Ishikawa (cell line): ENCODE measurements at regions not wholly inside any gene's neighbourhood (a gene's known extent, or its start where the extent isn't known, plus 50 kb on each side); places are given as distances from the start of the nearest gene placed in this dataset.

ENCODE experiments used
- CEBPB ChIP-seq: IDR thresholded peaks from 2 replicates; pipeline ENCODE4 v1.6.1; 2012
- EP300 ChIP-seq: IDR thresholded peaks from 2 replicates; pipeline ENCODE4 v1.6.1; 2012; ENCODE audit warnings: borderline replicate concordance
- FOXM1 ChIP-seq: IDR thresholded peaks from 2 replicates; pipeline ENCODE4 v1.6.1; 2012; ENCODE audit warnings: low read depth, borderline replicate concordance
- RAD21 ChIP-seq: IDR thresholded peaks from 2 replicates; pipeline ENCODE4 v1.6.1; 2012; ENCODE audit warnings: low read depth
- TAF1 ChIP-seq: IDR thresholded peaks from 2 replicates; pipeline ENCODE4 v1.6.1; 2012; ENCODE audit warnings: low read depth, mild to moderate bottlenecking
- TF ChIP-seq, protein P1 (sequence below): IDR thresholded peaks from 2 replicates; pipeline ENCODE4 v1.6.1; 2012; ENCODE audit warnings: low read depth, mild to moderate bottlenecking

DNA sequence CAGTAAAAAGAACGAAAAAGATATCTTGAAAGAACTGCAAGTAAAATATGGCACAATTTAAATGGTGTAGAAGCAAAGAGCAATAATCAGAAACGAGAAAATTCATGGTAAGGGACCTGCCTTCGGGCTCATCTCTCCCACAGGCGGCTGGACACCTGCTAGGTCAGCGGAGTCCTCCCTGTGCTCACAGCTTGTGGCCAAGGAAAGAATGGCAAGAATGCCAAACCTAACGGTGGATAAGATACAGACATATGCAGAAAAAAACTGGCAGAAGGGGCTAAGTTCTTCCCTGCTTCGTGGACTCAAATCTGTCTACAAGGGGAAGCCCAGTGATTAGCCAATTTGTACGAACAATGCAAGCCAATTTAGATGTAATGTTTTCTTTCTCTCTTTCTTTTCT is 152.1 kb upstream of the VCX start:
- TF ChIP-seq TAF1: no peak
- no peak for TF ChIP-seq CEBPB
- no peak for TF ChIP-seq EP300
- TF ChIP-seq, protein P1, sequence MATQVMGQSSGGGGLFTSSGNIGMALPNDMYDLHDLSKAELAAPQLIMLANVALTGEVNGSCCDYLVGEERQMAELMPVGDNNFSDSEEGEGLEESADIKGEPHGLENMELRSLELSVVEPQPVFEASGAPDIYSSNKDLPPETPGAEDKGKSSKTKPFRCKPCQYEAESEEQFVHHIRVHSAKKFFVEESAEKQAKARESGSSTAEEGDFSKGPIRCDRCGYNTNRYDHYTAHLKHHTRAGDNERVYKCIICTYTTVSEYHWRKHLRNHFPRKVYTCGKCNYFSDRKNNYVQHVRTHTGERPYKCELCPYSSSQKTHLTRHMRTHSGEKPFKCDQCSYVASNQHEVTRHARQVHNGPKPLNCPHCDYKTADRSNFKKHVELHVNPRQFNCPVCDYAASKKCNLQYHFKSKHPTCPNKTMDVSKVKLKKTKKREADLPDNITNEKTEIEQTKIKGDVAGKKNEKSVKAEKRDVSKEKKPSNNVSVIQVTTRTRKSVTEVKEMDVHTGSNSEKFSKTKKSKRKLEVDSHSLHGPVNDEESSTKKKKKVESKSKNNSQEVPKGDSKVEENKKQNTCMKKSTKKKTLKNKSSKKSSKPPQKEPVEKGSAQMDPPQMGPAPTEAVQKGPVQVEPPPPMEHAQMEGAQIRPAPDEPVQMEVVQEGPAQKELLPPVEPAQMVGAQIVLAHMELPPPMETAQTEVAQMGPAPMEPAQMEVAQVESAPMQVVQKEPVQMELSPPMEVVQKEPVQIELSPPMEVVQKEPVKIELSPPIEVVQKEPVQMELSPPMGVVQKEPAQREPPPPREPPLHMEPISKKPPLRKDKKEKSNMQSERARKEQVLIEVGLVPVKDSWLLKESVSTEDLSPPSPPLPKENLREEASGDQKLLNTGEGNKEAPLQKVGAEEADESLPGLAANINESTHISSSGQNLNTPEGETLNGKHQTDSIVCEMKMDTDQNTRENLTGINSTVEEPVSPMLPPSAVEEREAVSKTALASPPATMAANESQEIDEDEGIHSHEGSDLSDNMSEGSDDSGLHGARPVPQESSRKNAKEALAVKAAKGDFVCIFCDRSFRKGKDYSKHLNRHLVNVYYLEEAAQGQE: no peak
- no peak for TF ChIP-seq FOXM1
- TF ChIP-seq RAD21: no peak
